ENCODE measurements at regions not wholly inside any gene's neighbourhood (a gene's known extent, or its start where the extent isn't known, plus 50 kb on each side); places are given as distances from the start of the nearest gene placed in this dataset.

DNA sequence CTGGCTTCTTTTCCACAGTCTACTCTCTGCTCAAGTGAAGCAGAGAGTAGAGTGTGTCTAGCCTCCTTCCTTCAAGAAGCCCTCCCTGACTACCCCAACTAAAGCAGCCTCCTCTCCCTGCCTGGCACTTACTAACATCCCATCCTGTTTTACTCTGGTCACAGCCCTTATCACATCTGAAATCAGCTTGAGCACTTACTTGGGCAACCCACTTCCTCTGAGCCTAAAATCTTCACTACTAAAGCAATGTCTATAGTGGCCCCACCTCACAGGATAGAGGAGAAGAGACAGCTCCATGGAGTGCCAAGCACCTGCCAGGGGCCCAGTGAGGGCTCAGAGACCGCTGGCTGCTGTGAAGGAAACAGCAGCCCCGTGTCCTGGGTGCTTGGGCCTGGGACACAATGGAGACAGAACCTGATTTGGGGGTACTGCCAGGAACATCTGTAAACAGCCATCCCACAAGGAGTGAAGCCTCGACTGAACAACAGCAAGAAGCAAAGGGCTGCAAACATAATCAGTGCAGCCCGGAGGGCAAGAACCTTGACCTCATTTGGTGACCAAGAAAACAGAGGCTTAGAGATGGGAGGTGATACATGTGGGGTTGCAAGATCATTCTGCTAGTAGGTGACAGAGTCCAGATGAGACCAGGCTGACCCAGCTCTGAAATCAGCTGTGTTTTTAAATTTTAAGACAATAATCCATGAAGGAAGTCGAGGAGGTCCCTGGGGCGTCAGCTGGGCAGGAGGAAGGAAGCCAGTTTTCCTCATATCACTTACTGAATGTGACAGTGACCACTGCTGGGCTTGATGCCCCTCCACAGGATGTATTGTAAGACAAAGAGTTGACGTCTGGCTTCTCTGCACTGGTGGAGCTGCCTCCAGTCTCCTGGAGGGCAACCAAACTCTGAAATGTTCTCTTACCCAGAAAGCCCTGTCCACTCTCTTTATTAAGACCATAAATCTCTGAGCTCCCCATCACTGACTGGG, 710.6 kb downstream of the MATN1 start:
- peaks cover 3 to 8% of the 10 kb centered on the region in 2 donors for H3K27me3 ChIP-seq (ENCODE audit: control insufficient read depth in 1 of 2, insufficient read depth in 2 of 2, low read length in 2 of 2)
- H3K9me3 ChIP-seq (ENCODE audit: control insufficient read depth in 2 of 2, low read length in 2 of 2): peaks cover 0 to 4% of the 10 kb centered on the region in 2 donors
- H3K4me1 ChIP-seq (ENCODE audit: control insufficient read depth, insufficient read depth, low read length): no peaks in the 10 kb centered on the region
- H3K27ac ChIP-seq (ENCODE audit: low read length): no peak overlapping the region
- no peaks in the 10 kb centered on the region for H3K36me3 ChIP-seq (ENCODE audit: control insufficient read depth in 2 of 2, insufficient read depth in 2 of 2, low read length in 2 of 2)
- H3K9ac ChIP-seq (ENCODE audit: low read length in 2 of 2): no peak overlapping the region
- no peak overlapping the region for H3K4me3 ChIP-seq (ENCODE audit: low read length in 2 of 2)

- Histone ChIP-seq H3K27me3 (ENCODE audit: control insufficient read depth in 1 of 2, insufficient read depth in 2 of 2, low read length in 2 of 2) (peaks cover 4 to 8% of the 10 kb centered on the region in 2 donors), H3K4me1 (ENCODE audit: control insufficient read depth, insufficient read depth, low read length) (no peaks in the 10 kb centered on the region), H3K4me3 (ENCODE audit: low read length in 2 of 2) (no peak overlapping the region), H3K9me3 (ENCODE audit: control insufficient read depth in 2 of 2, low read length in 2 of 2) (peaks cover 0 to 2% of the 10 kb centered on the region in 2 donors), H3K27ac (ENCODE audit: low read length) (no peak overlapping the region), H3K36me3 (ENCODE audit: control insufficient read depth in 2 of 2, insufficient read depth in 2 of 2, low read length in 2 of 2) (no peaks in the 10 kb centered on the region), H3K9ac (ENCODE audit: low read length in 2 of 2) (no peak overlapping the region)
Observed at GRCh38 chr1:30011970-30012369, 711.4 kb downstream of the MATN1 start.

DNA sequence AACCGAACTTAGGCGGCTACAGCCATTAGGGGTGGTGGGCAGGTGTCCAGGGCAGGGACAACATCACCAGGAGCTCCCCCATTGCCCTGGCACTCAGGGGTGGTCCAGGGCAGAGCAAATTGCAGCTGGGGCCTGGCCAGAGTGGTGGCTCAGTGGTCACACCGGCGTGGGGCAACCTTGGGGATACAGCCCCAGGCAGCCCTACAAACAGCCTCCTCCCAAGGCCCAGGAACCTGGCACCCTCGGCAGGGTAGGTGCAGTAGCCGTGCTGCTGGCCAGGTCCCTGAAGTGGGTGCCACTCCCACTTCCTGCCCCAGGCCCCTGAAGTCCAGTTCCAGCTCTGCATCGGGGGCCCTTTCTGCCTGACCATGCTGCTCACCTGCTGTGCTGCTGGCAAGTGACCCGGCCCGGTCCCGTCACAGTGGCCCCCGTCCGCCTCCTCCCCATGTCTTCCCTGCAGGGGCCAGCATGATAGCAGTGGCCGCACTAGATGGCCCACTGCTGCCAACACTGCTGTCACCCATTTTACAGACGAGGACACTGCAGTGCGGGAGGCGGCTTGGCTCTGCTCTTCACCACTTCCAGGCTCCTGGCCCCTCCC, 712.8 kb downstream of the MATN1 start:
- H3K27me3 ChIP-seq (ENCODE audit: control insufficient read depth in 1 of 2, insufficient read depth in 2 of 2, low read length in 2 of 2): peaks cover 4 to 8% of the 10 kb centered on the region in 2 donors
- no peak overlapping the region for H3K9ac ChIP-seq (ENCODE audit: low read length in 2 of 2)
- no peak overlapping the region for H3K27ac ChIP-seq (ENCODE audit: low read length)
- H3K4me1 ChIP-seq (ENCODE audit: control insufficient read depth, insufficient read depth, low read length): no peaks in the 10 kb centered on the region
- H3K4me3 ChIP-seq (ENCODE audit: low read length in 2 of 2): no peak overlapping the region
- H3K9me3 ChIP-seq (ENCODE audit: control insufficient read depth in 2 of 2, low read length in 2 of 2): peaks cover 0 to 2% of the 10 kb centered on the region in 2 donors
- no peaks in the 10 kb centered on the region for H3K36me3 ChIP-seq (ENCODE audit: control insufficient read depth in 2 of 2, insufficient read depth in 2 of 2, low read length in 2 of 2)

DNA sequence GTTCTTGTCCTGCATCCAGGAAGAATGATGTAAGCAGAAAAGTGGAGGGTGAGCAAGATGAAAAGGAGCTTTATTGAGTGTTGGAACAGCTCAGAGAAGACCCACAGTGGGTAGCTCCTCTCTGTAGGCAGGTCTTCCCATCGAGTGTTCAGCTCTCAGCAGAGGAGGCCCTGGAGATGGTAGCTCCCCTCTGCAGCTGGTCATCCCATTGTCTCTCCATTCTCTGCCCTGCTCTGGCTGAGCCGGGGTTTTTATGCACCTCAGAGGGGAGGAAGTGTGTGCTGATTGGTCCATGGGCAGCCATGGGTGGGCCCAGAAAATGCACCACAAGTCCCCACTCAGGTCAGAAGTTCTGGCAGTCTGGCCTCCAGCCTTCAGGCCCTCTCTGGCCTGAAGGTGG, 713.7 kb downstream of the MATN1 start:
- H3K27me3 ChIP-seq (ENCODE audit: control insufficient read depth in 1 of 2, insufficient read depth in 2 of 2, low read length in 2 of 2): peaks cover 4 to 8% of the 10 kb centered on the region in 2 donors
- H3K36me3 ChIP-seq (ENCODE audit: control insufficient read depth in 2 of 2, insufficient read depth in 2 of 2, low read length in 2 of 2): no peaks in the 10 kb centered on the region
- H3K4me1 ChIP-seq (ENCODE audit: control insufficient read depth, insufficient read depth, low read length): no peaks in the 10 kb centered on the region
- no peaks in the 10 kb centered on the region for H3K9me3 ChIP-seq (ENCODE audit: control insufficient read depth in 2 of 2, low read length in 2 of 2)
- no peak overlapping the region for H3K27ac ChIP-seq (ENCODE audit: low read length)
- H3K4me3 ChIP-seq (ENCODE audit: low read length in 2 of 2): no peak overlapping the region
- no peak overlapping the region for H3K9ac ChIP-seq (ENCODE audit: low read length in 2 of 2)

DNA sequence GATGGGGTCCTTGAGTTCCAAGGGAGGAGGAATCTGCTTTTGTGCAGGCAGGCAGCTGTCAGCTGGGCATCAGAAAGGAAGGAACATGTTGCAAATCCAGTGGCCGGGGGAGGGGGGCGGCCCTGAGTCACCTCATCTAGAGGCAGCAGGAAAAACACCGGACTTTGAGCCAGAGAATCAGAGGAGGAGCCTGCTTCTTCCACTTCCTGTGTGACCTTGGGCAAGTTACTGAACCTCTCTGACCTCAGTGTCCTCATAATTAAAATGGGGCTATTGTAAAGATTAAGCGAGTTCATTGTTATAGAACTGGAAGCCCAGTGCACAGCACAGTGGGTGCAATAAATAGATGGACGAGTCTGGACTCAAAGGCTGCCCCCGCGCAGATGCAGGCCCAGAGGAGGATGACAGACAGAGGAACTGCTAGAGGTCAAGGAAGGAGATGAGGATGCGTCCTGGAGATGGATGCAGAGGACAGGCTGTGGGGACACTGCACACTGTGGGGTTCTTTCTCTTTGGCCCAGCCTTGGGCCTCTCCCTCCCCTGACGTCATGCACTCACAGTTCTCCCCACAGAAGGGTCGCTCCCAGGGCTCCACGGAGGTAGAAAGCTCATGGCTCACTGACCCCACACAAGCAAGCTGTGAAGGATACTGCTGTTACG, 714.3 kb downstream of the MATN1 start:
- peaks cover 4 to 8% of the 10 kb centered on the region in 2 donors for H3K27me3 ChIP-seq (ENCODE audit: control insufficient read depth in 1 of 2, insufficient read depth in 2 of 2, low read length in 2 of 2)
- H3K4me1 ChIP-seq (ENCODE audit: control insufficient read depth, insufficient read depth, low read length): no peaks in the 10 kb centered on the region
- H3K36me3 ChIP-seq (ENCODE audit: control insufficient read depth in 2 of 2, insufficient read depth in 2 of 2, low read length in 2 of 2): no peaks in the 10 kb centered on the region
- no peak overlapping the region for H3K4me3 ChIP-seq (ENCODE audit: low read length in 2 of 2)
- no peak overlapping the region for H3K27ac ChIP-seq (ENCODE audit: low read length)
- no peaks in the 10 kb centered on the region for H3K9me3 ChIP-seq (ENCODE audit: control insufficient read depth in 2 of 2, low read length in 2 of 2)
- no peak overlapping the region for H3K9ac ChIP-seq (ENCODE audit: low read length in 2 of 2)

DNA sequence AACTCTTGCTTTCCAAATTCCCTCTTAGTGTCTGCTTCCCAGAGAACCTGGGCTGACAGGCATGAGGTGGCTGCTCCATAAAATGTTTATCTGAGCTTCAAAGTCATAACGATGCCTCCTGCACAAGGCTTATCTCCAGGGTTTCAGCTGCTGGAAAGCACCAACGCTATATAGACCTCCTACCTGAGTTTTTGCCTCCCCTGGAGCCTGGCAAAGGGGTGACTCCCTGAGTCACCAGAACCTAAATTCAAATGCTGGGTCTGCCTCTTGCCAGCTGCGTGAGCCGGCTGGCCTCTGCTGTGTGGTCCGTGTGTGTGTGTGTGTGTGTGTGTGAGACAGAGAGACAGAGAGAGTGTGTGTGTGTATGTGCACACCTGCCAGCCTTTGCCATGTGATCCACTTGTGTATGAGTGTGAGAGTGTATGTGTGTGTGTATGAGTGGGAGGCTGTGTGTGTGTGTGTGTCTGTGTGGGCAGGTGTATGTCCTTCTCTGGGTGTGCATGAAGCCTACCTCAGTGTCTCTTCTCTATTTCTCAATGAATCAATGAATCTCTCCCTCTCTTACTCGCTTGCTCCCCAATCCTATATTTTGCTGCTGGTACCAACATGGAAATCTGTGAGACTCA, 714.9 kb downstream of the MATN1 start:
- H3K4me3 ChIP-seq (ENCODE audit: low read length in 2 of 2): no peak overlapping the region
- H3K9me3 ChIP-seq (ENCODE audit: control insufficient read depth in 2 of 2, low read length in 2 of 2): no peaks in the 10 kb centered on the region
- H3K36me3 ChIP-seq (ENCODE audit: control insufficient read depth in 2 of 2, insufficient read depth in 2 of 2, low read length in 2 of 2): no peaks in the 10 kb centered on the region
- no peak overlapping the region for H3K27ac ChIP-seq (ENCODE audit: low read length)
- no peaks in the 10 kb centered on the region for H3K4me1 ChIP-seq (ENCODE audit: control insufficient read depth, insufficient read depth, low read length)
- peaks cover 4 to 8% of the 10 kb centered on the region in 2 donors for H3K27me3 ChIP-seq (ENCODE audit: control insufficient read depth in 1 of 2, insufficient read depth in 2 of 2, low read length in 2 of 2)
- no peak overlapping the region for H3K9ac ChIP-seq (ENCODE audit: low read length in 2 of 2)

GRCh38 chr1:30005972-30006619, 717.3 kb downstream of the MATN1 start:
- Histone ChIP-seq H3K9ac (ENCODE audit: low read length in 2 of 2) (no peak overlapping the region), H3K36me3 (ENCODE audit: control insufficient read depth in 2 of 2, insufficient read depth in 2 of 2, low read length in 2 of 2) (no peaks in the 10 kb centered on the region), H3K9me3 (ENCODE audit: control insufficient read depth in 2 of 2, low read length in 2 of 2) (no peaks in the 10 kb centered on the region), H3K27me3 (ENCODE audit: control insufficient read depth in 1 of 2, insufficient read depth in 2 of 2, low read length in 2 of 2) (peaks cover 7 to 8% of the 10 kb centered on the region in 2 donors), H3K4me3 (ENCODE audit: low read length in 2 of 2) (no peak overlapping the region), H3K27ac (ENCODE audit: low read length) (no peak overlapping the region), H3K4me1 (ENCODE audit: control insufficient read depth, insufficient read depth, low read length) (no peaks in the 10 kb centered on the region)

DNA sequence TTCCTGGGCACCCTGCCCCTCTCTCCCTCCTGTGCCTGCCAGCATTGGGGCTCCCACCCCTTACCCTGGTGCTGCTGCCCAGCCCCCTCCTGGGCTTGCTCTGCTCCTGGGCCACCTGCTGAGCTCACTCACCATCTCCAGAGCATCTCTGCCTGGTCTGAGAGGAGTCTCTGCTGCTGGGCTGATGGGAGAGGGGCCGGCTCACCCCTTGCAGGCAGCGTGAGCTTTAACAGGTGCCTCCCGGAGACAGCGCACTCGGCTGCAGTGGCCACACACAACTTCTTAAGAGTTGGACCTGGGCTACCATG, 721.7 kb downstream of the MATN1 start:
- no peak overlapping the region for H3K9ac ChIP-seq (ENCODE audit: low read length in 2 of 2)
- no peaks in the 10 kb centered on the region for H3K4me1 ChIP-seq (ENCODE audit: control insufficient read depth, insufficient read depth, low read length)
- no peak overlapping the region for H3K27ac ChIP-seq (ENCODE audit: low read length)
- H3K36me3 ChIP-seq (ENCODE audit: control insufficient read depth in 2 of 2, insufficient read depth in 2 of 2, low read length in 2 of 2): no peaks in the 10 kb centered on the region
- H3K27me3 ChIP-seq (ENCODE audit: control insufficient read depth in 1 of 2, insufficient read depth in 2 of 2, low read length in 2 of 2): peaks cover 7% of the 10 kb centered on the region in 2 donors
- peaks cover 0 to 4% of the 10 kb centered on the region in 2 donors for H3K9me3 ChIP-seq (ENCODE audit: control insufficient read depth in 2 of 2, low read length in 2 of 2)
- H3K4me3 ChIP-seq (ENCODE audit: low read length in 2 of 2): no peak overlapping the region

DNA sequence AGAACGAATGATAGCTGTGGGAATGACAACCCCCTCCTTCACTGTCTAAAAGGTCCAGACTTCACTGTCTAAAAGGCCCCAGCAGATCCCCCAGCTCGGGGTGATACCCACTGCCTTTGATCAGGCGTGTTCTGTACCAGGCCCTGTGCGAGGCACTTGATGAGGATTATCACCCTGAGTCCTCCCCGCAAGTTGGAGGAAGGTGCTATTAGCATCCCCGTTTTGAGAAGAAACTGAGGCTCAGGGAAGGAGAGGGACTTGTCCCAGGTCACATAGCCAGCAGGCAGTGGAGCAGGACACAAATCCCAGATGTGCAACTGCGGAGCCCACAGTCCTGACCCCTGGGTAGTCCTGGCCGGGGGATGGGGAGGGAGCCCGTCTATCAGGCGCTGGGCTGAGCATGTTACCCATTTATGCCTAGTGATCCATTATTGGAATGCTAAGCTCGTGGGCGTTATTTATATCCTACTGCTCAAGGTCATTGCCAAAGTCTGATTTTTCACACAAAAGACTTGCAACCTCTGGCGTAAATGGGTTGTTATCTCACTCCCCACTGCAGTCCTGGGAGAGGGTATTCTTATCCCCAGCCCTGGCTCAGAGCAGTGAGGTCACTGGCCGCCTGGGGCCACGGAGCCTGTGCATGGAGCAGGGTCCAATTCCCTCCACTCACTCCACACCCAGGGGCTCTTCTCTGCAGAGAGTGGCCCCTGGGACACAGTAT, 722.2 kb downstream of the MATN1 start:
- no peak overlapping the region for H3K4me3 ChIP-seq (ENCODE audit: low read length in 2 of 2)
- H3K36me3 ChIP-seq (ENCODE audit: control insufficient read depth in 2 of 2, insufficient read depth in 2 of 2, low read length in 2 of 2): no peaks in the 10 kb centered on the region
- H3K9ac ChIP-seq (ENCODE audit: low read length in 2 of 2): no peak overlapping the region
- H3K27me3 ChIP-seq (ENCODE audit: control insufficient read depth in 1 of 2, insufficient read depth in 2 of 2, low read length in 2 of 2): peaks cover 7% of the 10 kb centered on the region in 2 donors
- no peak overlapping the region for H3K27ac ChIP-seq (ENCODE audit: low read length)
- peaks cover 0 to 4% of the 10 kb centered on the region in 2 donors for H3K9me3 ChIP-seq (ENCODE audit: control insufficient read depth in 2 of 2, low read length in 2 of 2)
- H3K4me1 ChIP-seq (ENCODE audit: control insufficient read depth, insufficient read depth, low read length): no peaks in the 10 kb centered on the region

- peaks cover 0 to 4% of the 10 kb centered on the region in 2 donors for H3K9me3 ChIP-seq (ENCODE audit: control insufficient read depth in 2 of 2, low read length in 2 of 2)
- H3K4me1 ChIP-seq (ENCODE audit: control insufficient read depth, insufficient read depth, low read length): no peaks in the 10 kb centered on the region
- H3K27ac ChIP-seq (ENCODE audit: low read length): no peak overlapping the region
- no peak overlapping the region for H3K4me3 ChIP-seq (ENCODE audit: low read length in 2 of 2)
- H3K9ac ChIP-seq (ENCODE audit: low read length in 2 of 2): no peak overlapping the region
- H3K36me3 ChIP-seq (ENCODE audit: control insufficient read depth in 2 of 2, insufficient read depth in 2 of 2, low read length in 2 of 2): no peaks in the 10 kb centered on the region
- peaks cover 7% of the 10 kb centered on the region in 2 donors for H3K27me3 ChIP-seq (ENCODE audit: control insufficient read depth in 1 of 2, insufficient read depth in 2 of 2, low read length in 2 of 2)
Observed at GRCh38 chr1:30000266-30000665, 723.1 kb downstream of the MATN1 start.
